ENCODE measurements at regions not wholly inside any gene's neighbourhood (a gene's known extent, or its start where the extent isn't known, plus 50 kb on each side); places are given as distances from the start of the nearest gene placed in this dataset.

GRCh38 chr9:90021216-90021906 is 416.5 kb downstream of the GADD45G start:
- WGBS (ENCODE audit: insufficient coverage) = 82% methylated on average over 10 of the region's 14 CpGs
- H3K4me3 ChIP-seq (replicated peaks in 1 of 3; ENCODE audit: low read depth in 2 of 3, low read length in 3 of 3) = no peak overlapping the region
- no peaks in the 10 kb centered on the region for H4K20me1 ChIP-seq (ENCODE audit: insufficient read depth, low read length)
- H3K79me2 ChIP-seq (ENCODE audit: insufficient read depth, low read length) = no peaks in the 10 kb centered on the region
- H3K4me2 ChIP-seq (replicated peaks; ENCODE audit: extremely low read depth, low read length, poor library complexity, severe bottlenecking) = no peak overlapping the region
- H3K4me1 ChIP-seq (ENCODE audit: control insufficient read depth in 1 of 2, insufficient read depth in 2 of 2, low read length in 2 of 2) = peaks cover 42 to 48% of the 10 kb centered on the region in 2 donors
- no peak for DNase-seq
- no peak overlapping the region for H2AFZ ChIP-seq (ENCODE audit: insufficient read depth, low read depth, low read length, poor library complexity, severe bottlenecking)
- TF ChIP-seq, protein P1, sequence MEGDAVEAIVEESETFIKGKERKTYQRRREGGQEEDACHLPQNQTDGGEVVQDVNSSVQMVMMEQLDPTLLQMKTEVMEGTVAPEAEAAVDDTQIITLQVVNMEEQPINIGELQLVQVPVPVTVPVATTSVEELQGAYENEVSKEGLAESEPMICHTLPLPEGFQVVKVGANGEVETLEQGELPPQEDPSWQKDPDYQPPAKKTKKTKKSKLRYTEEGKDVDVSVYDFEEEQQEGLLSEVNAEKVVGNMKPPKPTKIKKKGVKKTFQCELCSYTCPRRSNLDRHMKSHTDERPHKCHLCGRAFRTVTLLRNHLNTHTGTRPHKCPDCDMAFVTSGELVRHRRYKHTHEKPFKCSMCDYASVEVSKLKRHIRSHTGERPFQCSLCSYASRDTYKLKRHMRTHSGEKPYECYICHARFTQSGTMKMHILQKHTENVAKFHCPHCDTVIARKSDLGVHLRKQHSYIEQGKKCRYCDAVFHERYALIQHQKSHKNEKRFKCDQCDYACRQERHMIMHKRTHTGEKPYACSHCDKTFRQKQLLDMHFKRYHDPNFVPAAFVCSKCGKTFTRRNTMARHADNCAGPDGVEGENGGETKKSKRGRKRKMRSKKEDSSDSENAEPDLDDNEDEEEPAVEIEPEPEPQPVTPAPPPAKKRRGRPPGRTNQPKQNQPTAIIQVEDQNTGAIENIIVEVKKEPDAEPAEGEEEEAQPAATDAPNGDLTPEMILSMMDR (IDR thresholded peaks at IDR 0.05) = no peak
- peaks cover 54% of the 10 kb centered on the region for H3K4me1 Mint-ChIP-seq
- H3K9ac ChIP-seq (ENCODE audit: insufficient read depth, low read length, poor library complexity, severe bottlenecking) = no peak overlapping the region
- no peak overlapping the region for H3K27ac ChIP-seq (ENCODE audit: low read depth in 1 of 2, low read length in 2 of 2)
- intact Hi-C loops (cut with micrococcal nuclease) = no loop called here
- H3K36me3 ChIP-seq (replicated peaks in 1 of 2; ENCODE audit: control insufficient read depth in 1 of 2, insufficient read depth in 2 of 2, low read length in 2 of 2) = no peaks in the 10 kb centered on the region
- peaks cover 0 to 5% (median 2%) of the 10 kb centered on the region in 7 donors for H3K9me3 Mint-ChIP-seq
- no peak overlapping the region for H3K4me3 Mint-ChIP-seq
- no peaks in the 10 kb centered on the region for H3K27me3 ChIP-seq (ENCODE audit: control insufficient read depth in 2 of 2, insufficient read depth in 2 of 2, low read length in 2 of 2)
- H3K9me3 ChIP-seq (replicated peaks in 1 of 2; ENCODE audit: control insufficient read depth in 1 of 2, insufficient read depth in 1 of 2, low read length in 2 of 2) = peaks cover 0 to 4% of the 10 kb centered on the region in 2 donors
- H3K27me3 Mint-ChIP-seq (ENCODE audit: low read depth in 3 of 3) = peaks cover 0 to 8% (median 2%) of the 10 kb centered on the region in 3 donors
- no peaks in the 10 kb centered on the region for H3K36me3 Mint-ChIP-seq
- H3K27ac Mint-ChIP-seq = peak overlapping the region in 1 of 7 donors; percentile 20

GRCh38 chr9:90022474-90022873 is 417.7 kb downstream of the GADD45G start:
- Mint-ChIP-seq H3K9me3 (peaks cover 0 to 5% (median 2%) of the 10 kb centered on the region in 7 donors), H3K27me3 (ENCODE audit: low read depth in 3 of 3) (peaks cover 0 to 8% (median 2%) of the 10 kb centered on the region in 3 donors), H3K27ac (no peak overlapping the region), H3K36me3 (no peaks in the 10 kb centered on the region), H3K4me3 (no peak overlapping the region), H3K4me1 (peaks cover 54% of the 10 kb centered on the region)
- no peak for DNase-seq
- Histone ChIP-seq H3K36me3 (replicated peaks in 1 of 2; ENCODE audit: control insufficient read depth in 1 of 2, insufficient read depth in 2 of 2, low read length in 2 of 2) (no peaks in the 10 kb centered on the region), H3K9ac (ENCODE audit: insufficient read depth, low read length, poor library complexity, severe bottlenecking) (no peak overlapping the region), H3K27me3 (ENCODE audit: control insufficient read depth in 2 of 2, insufficient read depth in 2 of 2, low read length in 2 of 2) (no peaks in the 10 kb centered on the region), H3K4me1 (ENCODE audit: control insufficient read depth in 1 of 2, insufficient read depth in 2 of 2, low read length in 2 of 2) (peaks cover 42 to 48% of the 10 kb centered on the region in 2 donors), H4K20me1 (ENCODE audit: insufficient read depth, low read length) (no peaks in the 10 kb centered on the region), H3K27ac (ENCODE audit: low read depth in 1 of 2, low read length in 2 of 2) (no peak overlapping the region), H2AFZ (ENCODE audit: insufficient read depth, low read depth, low read length, poor library complexity, severe bottlenecking) (no peak overlapping the region), H3K79me2 (ENCODE audit: insufficient read depth, low read length) (no peaks in the 10 kb centered on the region), H3K4me3 (replicated peaks in 1 of 3; ENCODE audit: low read depth in 2 of 3, low read length in 3 of 3) (no peak overlapping the region), H3K9me3 (replicated peaks in 1 of 2; ENCODE audit: control insufficient read depth in 1 of 2, insufficient read depth in 1 of 2, low read length in 2 of 2) (peaks cover 0 to 4% of the 10 kb centered on the region in 2 donors), H3K4me2 (replicated peaks; ENCODE audit: extremely low read depth, low read length, poor library complexity, severe bottlenecking) (no peak overlapping the region)
- WGBS (ENCODE audit: insufficient coverage) = 93% methylated on average over 3 of the region's 3 CpGs
- TF ChIP-seq, protein P1 (IDR thresholded peaks at IDR 0.05) = no peak
- intact Hi-C loops (cut with micrococcal nuclease) = no loop called here
